ENCODE measurements at regions not wholly inside any gene's neighbourhood (a gene's known extent, or its start where the extent isn't known, plus 50 kb on each side); places are given as distances from the start of the nearest gene placed in this dataset.

- TF ChIP-seq NCOA2 (CRISPR knock-in tag; IDR thresholded peaks at IDR 0.05) (peak; percentile 63), HDAC2 (CRISPR knock-in tag; IDR thresholded peaks at IDR 0.05) (0 out of 2 replicates have a peak, but pooled peaks have one; percentile 25), ZMYM3 (CRISPR knock-in tag; IDR thresholded peaks at IDR 0.05) (peak; percentile 48; the same call in 1 of the 2 replicates), ZNF576 (CRISPR knock-in tag; IDR thresholded peaks at IDR 0.05) (no peak), CENPT (CRISPR knock-in tag; IDR thresholded peaks at IDR 0.05; ENCODE audit: low read depth) (no peak), ZNF460 (CRISPR knock-in tag; IDR thresholded peaks at IDR 0.05; ENCODE audit: borderline replicate concordance) (no peak), ZNF780A (CRISPR knock-in tag; IDR thresholded peaks at IDR 0.05) (no peak), ZNF768 (CRISPR knock-in tag; IDR thresholded peaks at IDR 0.05) (peak; percentile 49; the same call in 1 of the 2 replicates), SOX6 (IDR thresholded peaks at IDR 0.05) (no peak), SOX6 (CRISPR knock-in tag; IDR thresholded peaks at IDR 0.05) (peak; percentile 46; the same call in 1 of the 2 replicates), KLF13 (CRISPR knock-in tag; IDR thresholded peaks at IDR 0.05) (no peak), SMC3 (IDR thresholded peaks at IDR 0.05; ENCODE audit: low read length) (no peak), TFAP4 (IDR thresholded peaks at IDR 0.05; ENCODE audit: borderline replicate concordance, low read depth) (peak; percentile 16; the same call in 1 of the 2 replicates), RARA (CRISPR knock-in tag; IDR thresholded peaks at IDR 0.05) (peak; percentile 89), BRD4 (CRISPR knock-in tag; IDR thresholded peaks at IDR 0.05) (no peak), HOXA3 (CRISPR knock-in tag; IDR thresholded peaks at IDR 0.05) (no peak), ARID5B (CRISPR knock-in tag; IDR thresholded peaks at IDR 0.05) (peak; percentile 69), TCF7 (IDR thresholded peaks at IDR 0.05; ENCODE audit: low read depth) (no peak), ZNF432 (CRISPR knock-in tag; IDR thresholded peaks at IDR 0.05; ENCODE audit: borderline replicate concordance) (no peak)
- TF ChIP-seq, protein P1, sequence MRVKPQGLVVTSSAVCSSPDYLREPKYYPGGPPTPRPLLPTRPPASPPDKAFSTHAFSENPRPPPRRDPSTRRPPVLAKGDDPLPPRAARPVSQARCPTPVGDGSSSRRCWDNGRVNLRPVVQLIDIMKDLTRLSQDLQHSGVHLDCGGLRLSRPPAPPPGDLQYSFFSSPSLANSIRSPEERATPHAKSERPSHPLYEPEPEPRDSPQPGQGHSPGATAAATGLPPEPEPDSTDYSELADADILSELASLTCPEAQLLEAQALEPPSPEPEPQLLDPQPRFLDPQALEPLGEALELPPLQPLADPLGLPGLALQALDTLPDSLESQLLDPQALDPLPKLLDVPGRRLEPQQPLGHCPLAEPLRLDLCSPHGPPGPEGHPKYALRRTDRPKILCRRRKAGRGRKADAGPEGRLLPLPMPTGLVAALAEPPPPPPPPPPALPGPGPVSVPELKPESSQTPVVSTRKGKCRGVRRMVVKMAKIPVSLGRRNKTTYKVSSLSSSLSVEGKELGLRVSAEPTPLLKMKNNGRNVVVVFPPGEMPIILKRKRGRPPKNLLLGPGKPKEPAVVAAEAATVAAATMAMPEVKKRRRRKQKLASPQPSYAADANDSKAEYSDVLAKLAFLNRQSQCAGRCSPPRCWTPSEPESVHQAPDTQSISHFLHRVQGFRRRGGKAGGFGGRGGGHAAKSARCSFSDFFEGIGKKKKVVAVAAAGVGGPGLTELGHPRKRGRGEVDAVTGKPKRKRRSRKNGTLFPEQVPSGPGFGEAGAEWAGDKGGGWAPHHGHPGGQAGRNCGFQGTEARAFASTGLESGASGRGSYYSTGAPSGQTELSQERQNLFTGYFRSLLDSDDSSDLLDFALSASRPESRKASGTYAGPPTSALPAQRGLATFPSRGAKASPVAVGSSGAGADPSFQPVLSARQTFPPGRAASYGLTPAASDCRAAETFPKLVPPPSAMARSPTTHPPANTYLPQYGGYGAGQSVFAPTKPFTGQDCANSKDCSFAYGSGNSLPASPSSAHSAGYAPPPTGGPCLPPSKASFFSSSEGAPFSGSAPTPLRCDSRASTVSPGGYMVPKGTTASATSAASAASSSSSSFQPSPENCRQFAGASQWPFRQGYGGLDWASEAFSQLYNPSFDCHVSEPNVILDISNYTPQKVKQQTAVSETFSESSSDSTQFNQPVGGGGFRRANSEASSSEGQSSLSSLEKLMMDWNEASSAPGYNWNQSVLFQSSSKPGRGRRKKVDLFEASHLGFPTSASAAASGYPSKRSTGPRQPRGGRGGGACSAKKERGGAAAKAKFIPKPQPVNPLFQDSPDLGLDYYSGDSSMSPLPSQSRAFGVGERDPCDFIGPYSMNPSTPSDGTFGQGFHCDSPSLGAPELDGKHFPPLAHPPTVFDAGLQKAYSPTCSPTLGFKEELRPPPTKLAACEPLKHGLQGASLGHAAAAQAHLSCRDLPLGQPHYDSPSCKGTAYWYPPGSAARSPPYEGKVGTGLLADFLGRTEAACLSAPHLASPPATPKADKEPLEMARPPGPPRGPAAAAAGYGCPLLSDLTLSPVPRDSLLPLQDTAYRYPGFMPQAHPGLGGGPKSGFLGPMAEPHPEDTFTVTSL (CRISPR knock-in tag; IDR thresholded peaks at IDR 0.05; ENCODE audit: borderline replicate concordance), result peak; percentile 31; the same call in 1 of the 2 replicates
These were observed 75.4 kb upstream of the TMPRSS2 start (continued) for GRCh38 chr21:41583274-41583790.

Measured in HepG2 (cell line).